ENCODE measurements at regions not wholly inside any gene's neighbourhood (a gene's known extent, or its start where the extent isn't known, plus 50 kb on each side); places are given as distances from the start of the nearest gene placed in this dataset.

DNA sequence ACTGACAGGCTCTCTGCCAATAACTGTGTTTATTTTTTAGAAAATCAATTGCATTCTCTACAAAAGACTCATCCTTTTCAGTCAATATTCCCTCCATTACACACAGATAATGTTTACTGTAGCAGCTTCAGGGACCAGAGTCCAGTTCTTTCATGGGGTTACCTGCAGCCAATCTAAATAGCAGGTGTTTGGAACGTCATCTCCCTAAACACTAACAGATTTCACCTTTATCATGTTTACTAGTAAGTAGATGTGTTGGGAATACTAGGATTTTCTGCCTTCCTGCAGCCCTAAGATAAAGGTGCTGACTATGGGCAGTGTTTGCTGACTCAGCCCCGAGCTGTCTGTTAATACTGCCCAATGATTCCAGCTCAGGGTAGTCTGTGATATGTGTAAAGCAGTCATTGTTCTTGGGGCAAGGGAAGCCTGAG lies 447.0 kb downstream of the KIF4B start:
- no peak for TF ChIP-seq CTCF (IDR thresholded peaks at IDR 0.05; ENCODE audit: low read depth, low read length, missing control alignments)
- no peak for DNase-seq (ENCODE audit: low read depth)
- no peak overlapping the region for H3K4me3 ChIP-seq (ENCODE audit: low read depth, low read length)
- in situ Hi-C loops (cut with HindIII; ENCODE audit: low sequenced_read_pairs): no loop called here

GRCh38 chr5:155461304-155461703 lies 447.7 kb downstream of the KIF4B start:
- TF ChIP-seq CTCF (IDR thresholded peaks at IDR 0.05; ENCODE audit: low read depth, low read length, missing control alignments): no peak
- no peak overlapping the region for H3K4me3 ChIP-seq (ENCODE audit: low read depth, low read length)
- no peak for DNase-seq (ENCODE audit: low read depth)
- in situ Hi-C loops (cut with HindIII; ENCODE audit: low sequenced_read_pairs): no loop called here

DNA sequence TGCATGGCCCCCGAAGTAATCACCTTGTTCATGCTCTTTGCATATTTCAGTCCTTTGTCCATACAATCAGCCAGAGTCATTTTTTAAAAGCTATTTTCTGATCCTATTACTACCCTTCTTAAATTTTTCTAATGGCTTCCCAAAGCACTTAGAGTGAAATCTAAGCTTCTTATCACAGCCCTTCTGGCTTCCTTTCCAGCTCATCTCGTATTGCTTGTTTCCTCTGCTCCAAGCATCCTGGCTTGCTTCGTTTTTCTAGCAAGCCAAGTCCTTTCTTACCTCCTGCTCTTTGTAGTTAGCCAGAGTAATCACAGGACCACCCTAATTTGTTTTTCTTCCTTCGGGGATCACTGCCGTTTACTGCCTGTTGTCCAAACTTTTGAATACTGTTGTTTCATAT lies 453.3 kb downstream of the KIF4B start:
- no peak for TF ChIP-seq CTCF (IDR thresholded peaks at IDR 0.05; ENCODE audit: low read depth, low read length, missing control alignments)
- H3K4me3 ChIP-seq (ENCODE audit: low read depth, low read length): no peak overlapping the region
- in situ Hi-C loops (cut with HindIII; ENCODE audit: low sequenced_read_pairs): no loop called here
- no peak for DNase-seq (ENCODE audit: low read depth)

DNA sequence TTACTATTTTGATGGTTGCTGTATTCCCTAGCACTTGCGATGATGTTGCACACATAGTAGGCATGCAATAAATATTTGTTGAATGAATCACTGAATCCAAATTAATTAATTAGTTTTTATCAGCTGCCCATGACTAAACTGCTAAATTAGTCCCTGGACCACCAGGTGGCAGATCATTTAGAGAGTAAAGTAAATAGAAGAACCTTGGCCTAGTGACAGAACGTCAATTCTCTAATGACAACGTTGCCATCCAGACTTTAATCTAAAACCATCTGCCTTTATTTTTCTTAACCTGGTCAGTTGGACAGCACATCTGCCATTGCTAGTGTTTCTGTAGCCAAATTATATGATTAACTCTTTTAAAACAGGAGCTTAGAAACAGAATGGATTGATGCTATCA lies 457.5 kb downstream of the KIF4B start:
- H3K4me3 ChIP-seq (ENCODE audit: low read depth, low read length): no peak overlapping the region
- TF ChIP-seq CTCF (IDR thresholded peaks at IDR 0.05; ENCODE audit: low read depth, low read length, missing control alignments): no peak
- in situ Hi-C loops (cut with HindIII; ENCODE audit: low sequenced_read_pairs): no loop called here
- no peak for DNase-seq (ENCODE audit: low read depth)

DNA sequence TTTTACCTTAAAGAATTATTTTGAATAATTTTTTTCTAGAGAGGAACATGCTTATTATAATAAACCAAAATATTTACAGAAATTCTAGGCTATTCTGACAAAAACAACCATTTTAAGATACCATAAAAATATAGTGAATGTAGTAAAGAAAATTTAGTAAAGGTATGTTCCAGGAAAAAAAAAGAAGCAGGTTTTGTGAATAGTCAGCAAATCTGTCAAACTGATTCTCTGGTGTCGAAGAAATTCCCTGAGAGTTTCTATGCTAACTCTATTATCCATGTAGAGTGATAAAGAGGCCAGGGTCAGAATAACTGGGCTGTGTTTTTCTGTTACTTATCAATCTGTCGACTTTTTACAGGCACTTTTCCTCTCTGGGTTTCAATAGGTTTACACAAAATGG lies 459.2 kb downstream of the KIF4B start:
- H3K4me3 ChIP-seq (ENCODE audit: low read depth, low read length): no peak overlapping the region
- in situ Hi-C loops (cut with HindIII; ENCODE audit: low sequenced_read_pairs): no loop called here
- no peak for TF ChIP-seq CTCF (IDR thresholded peaks at IDR 0.05; ENCODE audit: low read depth, low read length, missing control alignments)
- DNase-seq (ENCODE audit: low read depth): no peak

DNA sequence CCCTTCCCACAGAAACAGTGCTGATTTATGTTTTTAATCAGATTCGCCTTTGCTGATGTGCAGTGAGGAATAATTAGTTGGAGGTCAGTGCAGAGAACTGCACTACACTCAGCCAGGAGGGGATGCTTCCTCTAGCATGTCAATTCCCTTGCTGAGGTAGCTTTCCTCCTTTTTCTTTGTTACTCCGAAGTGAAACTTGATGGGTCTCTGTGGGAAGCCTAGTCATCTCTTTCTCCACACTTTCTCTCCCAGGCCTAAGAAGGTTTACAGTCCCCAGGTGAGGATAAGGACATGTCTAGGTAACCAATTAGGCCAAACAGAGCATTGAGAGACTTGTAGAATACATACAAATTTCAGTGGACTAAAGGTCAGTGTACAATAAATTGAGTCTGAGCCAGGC lies 461.8 kb downstream of the KIF4B start:
- no peak overlapping the region for H3K4me3 ChIP-seq (ENCODE audit: low read depth, low read length)
- TF ChIP-seq CTCF (IDR thresholded peaks at IDR 0.05; ENCODE audit: low read depth, low read length, missing control alignments): no peak
- DNase-seq (ENCODE audit: low read depth): no peak
- in situ Hi-C loops (cut with HindIII; ENCODE audit: low sequenced_read_pairs): no loop called here

GRCh38 chr5:155480731-155481131 lies 467.2 kb downstream of the KIF4B start:
- in situ Hi-C loops (cut with HindIII; ENCODE audit: low sequenced_read_pairs): no loop called here
- DNase-seq (ENCODE audit: low read depth): no peak
- no peak for TF ChIP-seq CTCF (IDR thresholded peaks at IDR 0.05; ENCODE audit: low read depth, low read length, missing control alignments)
- no peak overlapping the region for H3K4me3 ChIP-seq (ENCODE audit: low read depth, low read length)
